ENCODE measurements at regions not wholly inside any gene's neighbourhood (a gene's known extent, or its start where the extent isn't known, plus 50 kb on each side); places are given as distances from the start of the nearest gene placed in this dataset.

GRCh38 chr19:28793391-28794168, 419.4 kb downstream of the UQCRFS1 start:
- no peak for TF ChIP-seq POLR2AphosphoS5 (IDR thresholded peaks at IDR 0.05; ENCODE audit: low read depth, low read length)
- no peak for TF ChIP-seq POLR2A (IDR thresholded peaks at IDR 0.05; ENCODE audit: low read depth, low read length)
- TF ChIP-seq TAF1 (IDR thresholded peaks at IDR 0.05; ENCODE audit: low read depth, low read length): no peak
- TF ChIP-seq PAX5 (IDR thresholded peaks at IDR 0.05; ENCODE audit: insufficient read depth, low read length, severe bottlenecking): no peak
- TF ChIP-seq POU2F2 (IDR thresholded peaks at IDR 0.05; ENCODE audit: low read depth, low read length): no peak

All from GM12891 (cell line).